ENCODE measurements at regions not wholly inside any gene's neighbourhood (a gene's known extent, or its start where the extent isn't known, plus 50 kb on each side); places are given as distances from the start of the nearest gene placed in this dataset.

DNA sequence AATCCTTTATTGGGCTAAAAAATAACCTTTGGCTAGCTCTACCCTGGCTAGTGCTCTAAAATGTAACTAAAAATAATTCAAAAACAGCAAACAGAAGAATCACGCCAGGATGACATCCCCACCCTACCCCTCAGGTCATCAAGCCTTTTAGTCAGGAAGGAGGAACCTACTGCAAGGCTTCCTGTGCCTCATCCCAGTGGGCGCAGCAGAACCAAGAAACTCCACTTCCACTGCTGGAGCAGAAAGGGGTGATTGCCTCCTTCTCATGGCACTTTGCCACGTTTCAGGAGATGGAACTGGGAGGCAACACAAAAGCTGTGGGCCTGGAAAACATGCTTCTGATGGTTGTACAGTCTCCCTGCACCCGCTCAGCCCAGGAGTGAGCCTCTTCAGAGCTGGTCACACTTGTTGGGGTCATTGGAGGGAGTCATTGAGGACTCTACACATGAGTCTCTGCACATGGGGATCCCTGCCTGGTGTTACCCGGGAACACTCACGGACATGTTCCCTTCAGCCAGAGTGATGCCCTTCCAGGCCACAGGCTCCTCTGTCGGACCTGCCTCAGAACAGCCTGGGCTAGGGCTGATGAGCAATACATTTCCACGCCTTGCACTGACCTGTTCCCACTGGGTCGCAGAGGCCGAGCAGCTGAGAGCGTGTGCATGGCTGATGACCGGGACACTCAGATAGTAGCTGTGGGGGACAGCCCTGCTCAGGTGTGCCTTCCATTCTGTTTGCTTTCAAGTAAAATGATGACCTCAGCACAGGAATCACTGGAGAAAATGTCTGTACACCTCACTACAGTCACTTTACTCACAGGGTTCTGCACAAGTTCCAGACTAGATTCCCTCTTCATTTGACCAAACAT is 355.3 kb downstream of the FGFR2 start:
- intact Hi-C loops (cut with micrococcal nuclease) = no loop called here
- no peak for DNase-seq
- ATAC-seq = no peak

DNA sequence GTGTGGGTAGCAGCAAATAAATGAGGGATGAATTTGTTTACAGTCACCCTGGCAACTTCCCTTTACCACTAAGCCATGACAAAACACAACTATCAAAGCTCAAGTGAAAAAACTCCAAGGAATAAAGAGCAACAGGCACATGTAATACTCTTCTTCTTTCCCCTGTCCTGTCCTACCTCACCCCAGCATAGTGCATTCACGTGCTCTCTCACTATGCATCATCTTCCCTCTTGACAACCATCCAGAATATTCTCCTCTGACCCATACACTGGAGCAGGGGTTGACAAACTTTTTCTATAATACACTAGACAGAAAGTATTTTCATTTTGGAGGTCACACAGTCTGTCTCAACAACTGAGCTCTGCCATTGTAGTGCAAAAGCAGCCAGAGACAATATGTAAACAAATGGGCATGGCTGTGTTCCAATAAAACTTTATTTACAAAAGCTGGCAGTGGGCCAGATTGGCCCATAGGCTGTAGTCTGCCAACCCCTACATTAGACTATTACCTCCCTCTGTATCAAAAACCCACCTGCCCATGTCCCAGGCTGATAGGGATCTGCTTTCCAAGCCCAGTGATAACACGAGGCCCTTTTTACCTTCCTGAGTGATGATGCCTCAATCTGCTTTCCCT is 354.5 kb downstream of the FGFR2 start:
- ATAC-seq = no peak
- intact Hi-C loops (cut with micrococcal nuclease) = no loop called here
- DNase-seq = no peak

DNA sequence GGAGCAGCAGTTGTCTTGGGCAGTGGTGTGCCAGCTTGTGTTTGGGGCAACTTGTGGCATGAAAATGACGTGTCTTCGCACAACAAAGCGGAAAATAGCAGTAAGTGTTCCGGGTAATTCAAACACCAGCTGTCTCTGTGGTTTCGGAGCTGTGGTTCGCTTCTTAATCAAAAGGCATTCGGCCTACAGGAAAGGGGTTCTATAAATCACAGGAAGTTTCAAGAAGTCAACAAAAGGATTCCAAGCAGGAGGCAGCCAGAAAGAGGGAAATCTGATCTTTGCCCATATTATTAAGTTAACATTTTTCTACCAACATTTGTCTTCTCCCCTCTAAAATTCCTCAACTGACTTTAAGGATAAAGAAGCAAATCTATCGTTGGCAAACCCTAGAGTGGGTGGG is 353.4 kb downstream of the FGFR2 start:
- no peak for ATAC-seq
- DNase-seq = no peak
- intact Hi-C loops (cut with micrococcal nuclease) = no loop called here

DNA sequence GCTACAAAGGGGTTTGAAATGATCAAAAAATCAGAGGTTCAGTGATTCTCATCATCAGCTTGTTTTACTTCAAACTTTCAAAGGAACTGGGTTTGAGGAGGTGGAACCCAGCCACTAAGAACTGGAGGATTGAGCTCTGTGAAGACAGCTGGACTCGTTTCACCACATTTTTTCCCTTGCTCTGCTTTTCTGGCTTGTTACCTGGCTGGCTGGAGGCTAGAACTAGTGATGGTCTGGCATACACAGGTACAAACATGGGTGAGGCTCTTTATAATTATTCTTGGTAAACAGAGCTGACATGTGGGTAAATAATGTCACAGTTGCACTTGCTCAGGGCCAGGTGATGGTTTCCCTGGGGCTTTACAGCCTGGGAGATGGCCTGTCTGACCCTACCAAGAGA is 352.5 kb downstream of the FGFR2 start:
- ATAC-seq = no peak
- intact Hi-C loops (cut with micrococcal nuclease) = no loop called here
- DNase-seq = no peak

DNA sequence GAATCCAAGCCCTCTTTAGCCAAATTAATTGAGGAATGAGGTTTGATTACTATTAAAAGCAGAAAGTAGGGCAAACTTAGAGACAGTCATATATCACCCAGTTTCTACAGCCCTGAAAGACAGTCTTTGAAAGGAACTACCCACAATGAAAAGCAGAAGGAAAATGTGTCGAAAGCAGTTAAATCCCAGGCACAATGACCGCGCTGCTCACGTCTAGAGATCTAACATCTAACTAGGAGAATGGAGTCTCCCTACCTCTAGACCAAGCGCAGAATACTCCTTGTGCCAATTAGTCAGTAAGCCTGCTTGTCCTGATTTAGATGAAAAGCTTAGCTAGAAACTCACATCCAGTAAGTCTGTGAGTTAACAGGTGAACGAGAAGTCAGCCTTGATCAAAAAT is 350.0 kb downstream of the FGFR2 start:
- ATAC-seq (no peak), DNase-seq (no peak)
- intact Hi-C loops (cut with micrococcal nuclease) = no loop called here

DNA sequence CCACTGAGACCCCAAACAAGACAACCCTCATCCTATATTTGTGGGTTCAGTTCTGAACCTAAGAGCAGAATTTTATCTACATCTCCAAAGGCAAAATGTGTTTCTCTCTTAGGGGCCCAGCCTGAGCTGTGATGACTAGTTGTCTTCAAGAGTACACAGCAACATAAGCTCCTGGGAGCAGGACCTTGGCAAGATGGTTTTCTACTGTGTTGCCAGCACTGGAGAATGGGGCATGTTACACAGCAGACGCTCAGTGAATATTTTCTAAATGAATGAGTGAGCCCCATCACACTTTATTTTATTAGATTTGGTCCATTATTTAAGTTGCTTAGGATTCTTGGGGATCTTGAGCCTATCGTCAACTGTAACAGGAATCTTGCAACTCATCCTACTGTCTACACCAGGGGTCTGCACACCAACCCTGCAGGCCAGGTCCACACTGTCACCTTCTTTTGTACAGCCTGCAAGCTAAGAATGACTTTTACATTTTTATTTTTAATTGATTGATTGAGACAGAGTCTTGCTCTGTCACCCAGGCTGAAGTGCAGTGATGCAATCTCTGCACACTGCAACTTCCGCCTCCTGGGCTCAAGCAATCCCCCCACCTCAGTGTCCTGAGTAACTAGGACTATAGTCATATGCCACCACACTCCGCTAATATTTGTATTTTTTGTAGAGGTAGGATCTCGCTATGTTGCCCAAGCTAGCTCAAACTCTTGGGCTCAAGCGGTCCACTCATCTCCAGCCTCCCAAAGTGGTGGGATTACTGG is 347.1 kb downstream of the FGFR2 start:
- intact Hi-C loops (cut with micrococcal nuclease) = no loop called here
- ATAC-seq (no peak), DNase-seq (no peak)

DNA sequence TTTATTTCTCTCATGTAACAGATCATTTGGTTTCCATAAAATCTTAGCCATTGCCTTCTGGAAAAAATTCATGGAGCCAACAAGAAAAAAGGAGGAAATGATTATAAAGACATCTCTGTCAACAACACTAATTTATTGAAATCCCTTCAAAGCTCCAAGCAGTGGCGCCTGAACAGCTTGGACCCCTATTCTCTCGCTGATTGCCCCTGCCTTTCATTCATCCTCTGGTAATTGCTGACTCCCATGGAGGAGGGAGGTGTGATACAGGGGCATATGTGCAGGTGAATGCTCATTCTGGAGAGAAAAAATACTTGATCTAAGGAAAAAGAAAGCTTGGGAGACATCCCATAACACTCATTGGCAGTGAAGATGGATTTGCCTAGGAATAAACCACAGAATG is 345.5 kb downstream of the FGFR2 start:
- DNase-seq (no peak), ATAC-seq (no peak)
- intact Hi-C loops (cut with micrococcal nuclease) = no loop called here

DNA sequence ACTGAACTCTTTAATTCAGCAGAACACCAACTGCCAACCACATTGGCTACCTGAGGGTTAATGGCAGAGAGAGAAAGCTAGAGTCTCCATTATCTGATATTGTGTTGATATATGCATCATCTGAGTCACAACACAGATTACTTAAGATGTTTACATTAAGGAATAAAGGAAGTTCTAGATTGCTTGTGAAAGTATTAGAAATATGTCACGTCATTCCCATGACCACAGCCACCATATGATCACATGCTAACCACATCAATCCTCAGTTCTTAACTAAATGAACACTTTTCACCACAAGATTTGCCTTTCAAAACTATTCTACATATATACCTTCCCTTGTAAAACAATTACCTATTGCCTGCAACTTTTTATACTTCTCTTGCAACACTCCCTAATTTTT is 337.9 kb downstream of the FGFR2 start:
- no peak for ATAC-seq
- no peak for DNase-seq
- intact Hi-C loops (cut with micrococcal nuclease) = no loop called here

DNA sequence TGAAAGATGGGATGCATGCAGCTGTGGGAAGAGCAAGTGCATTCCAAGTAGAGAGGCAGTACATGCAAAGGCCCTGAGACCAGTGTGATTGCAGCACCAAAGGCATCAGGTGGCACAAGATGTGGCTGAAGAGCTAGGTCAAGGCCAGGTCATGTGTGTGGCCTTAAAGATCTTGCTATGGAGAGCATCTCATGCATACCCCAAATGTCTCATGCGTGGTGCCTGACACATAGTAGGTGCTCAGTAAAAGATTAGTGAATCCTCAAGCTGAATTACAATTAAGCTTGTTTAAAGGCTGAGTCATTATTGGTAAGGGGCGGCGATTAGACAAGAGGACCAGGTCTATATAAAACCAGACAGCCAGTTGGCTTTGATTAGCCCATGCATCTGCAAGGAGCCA is 336.6 kb downstream of the FGFR2 start:
- no peak for ATAC-seq
- intact Hi-C loops (cut with micrococcal nuclease) = no loop called here
- no peak for DNase-seq

DNA sequence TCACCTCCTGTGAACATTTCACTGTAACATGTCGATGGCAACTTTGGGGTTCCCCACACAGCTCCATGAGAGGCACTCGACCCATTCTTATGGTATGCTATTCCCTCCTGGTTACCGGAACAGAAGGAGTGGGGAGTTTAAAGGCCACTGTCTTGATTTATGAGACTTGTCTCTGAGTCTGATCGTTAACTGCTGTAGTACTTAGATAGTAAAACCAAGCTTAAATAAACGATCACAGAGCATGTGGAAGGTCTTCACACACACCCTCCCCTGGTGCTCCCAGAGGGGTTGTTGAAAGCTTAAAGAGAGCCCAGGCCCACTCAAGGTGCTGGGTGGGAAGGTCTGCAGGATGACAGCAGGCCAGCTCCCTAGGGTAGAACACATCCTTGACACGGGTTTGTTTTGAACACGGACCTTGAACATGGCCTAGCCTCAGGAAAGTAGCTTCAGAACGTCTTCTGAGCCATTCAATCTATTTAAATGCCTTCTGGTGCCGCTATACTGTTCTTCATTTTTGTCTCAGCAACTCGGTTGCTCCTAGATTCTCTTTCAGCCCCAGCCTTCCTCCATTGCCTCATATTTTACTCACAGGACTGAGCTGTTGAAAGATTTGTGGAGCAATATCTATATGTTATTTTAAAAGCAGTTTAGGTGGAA is 335.3 kb downstream of the FGFR2 start:
- DNase-seq = no peak
- ATAC-seq = no peak
- intact Hi-C loops (cut with micrococcal nuclease) = no loop called here

DNA sequence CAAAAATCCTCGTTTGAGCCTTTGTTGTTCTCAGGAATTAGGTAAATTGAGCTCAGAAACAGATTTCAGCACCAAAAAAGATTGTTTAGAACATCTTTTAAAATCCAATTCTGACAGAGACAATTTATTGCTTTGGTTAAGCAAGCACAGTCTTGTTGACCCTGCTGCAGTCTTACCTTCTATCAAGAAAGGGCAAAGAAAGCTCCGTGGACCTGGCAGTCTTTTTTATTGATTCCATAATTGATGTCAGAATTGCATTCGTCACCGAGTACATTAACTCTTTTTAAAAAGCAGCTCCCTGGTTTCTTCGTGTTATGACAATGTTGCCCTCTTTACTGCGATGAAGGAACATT is 334.8 kb downstream of the FGFR2 start:
- DNase-seq (no peak), ATAC-seq (no peak)

DNA sequence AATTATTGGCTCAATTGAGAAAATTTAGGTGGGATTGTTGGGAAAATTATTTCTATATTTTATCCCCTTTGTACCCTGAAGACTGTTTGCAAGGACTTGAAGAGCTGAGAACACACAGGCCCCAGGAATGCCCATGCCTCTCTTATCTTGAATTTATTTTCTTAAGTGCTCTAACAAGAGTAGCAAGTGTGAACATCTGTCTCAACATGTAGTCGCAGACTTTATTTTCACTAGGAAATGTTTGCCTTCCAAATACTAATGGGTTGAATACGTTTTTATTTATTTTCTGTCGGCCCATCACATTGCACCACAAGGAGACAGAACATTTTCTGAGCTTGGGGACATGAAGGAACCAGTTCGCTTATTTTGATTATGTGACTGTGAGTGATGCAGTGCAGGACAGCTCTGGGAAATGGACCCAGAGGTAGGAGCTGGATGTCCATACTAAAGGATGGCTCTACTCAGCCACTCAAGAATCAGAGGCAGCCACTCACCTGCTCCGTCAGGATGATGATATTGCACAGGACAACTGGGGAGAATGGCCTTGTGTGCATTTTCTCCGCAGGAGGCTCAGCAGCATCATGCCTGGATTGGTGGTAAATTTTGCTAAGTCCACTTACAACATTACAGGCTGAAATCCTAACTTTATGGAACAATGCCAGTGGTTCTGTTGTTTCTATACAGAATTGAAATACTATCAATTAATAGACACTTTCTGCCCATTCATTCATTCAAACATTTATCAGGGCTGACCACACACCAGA is 332.7 kb downstream of the FGFR2 start:
- intact Hi-C loops (cut with micrococcal nuclease) = no loop called here
- no peak for DNase-seq
- no peak for ATAC-seq

More for the DNA sequence above, 334.8 kb downstream of the FGFR2 start:
- intact Hi-C loops (cut with micrococcal nuclease) = no loop called here

DNA sequence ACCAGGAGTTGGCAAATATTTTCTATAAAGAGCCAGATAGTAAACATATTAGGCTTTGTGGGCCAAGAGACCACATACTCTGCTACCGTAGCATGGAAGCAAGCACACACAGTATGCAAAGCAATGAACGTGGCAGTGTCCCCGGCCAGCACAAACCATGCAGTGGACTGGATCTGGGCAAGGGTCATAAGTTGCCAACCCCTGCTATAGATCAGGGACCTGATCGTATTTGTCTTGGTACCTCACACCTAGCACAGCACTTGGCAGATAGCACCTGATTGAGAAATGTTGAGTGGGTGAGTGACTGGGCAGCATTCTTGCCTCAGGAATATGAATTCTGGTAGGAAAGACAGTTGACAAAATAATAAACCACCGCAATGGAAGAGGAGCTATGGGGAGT is 331.9 kb downstream of the FGFR2 start:
- no peak for ATAC-seq
- intact Hi-C loops (cut with micrococcal nuclease) = no loop called here
- DNase-seq = no peak

DNA sequence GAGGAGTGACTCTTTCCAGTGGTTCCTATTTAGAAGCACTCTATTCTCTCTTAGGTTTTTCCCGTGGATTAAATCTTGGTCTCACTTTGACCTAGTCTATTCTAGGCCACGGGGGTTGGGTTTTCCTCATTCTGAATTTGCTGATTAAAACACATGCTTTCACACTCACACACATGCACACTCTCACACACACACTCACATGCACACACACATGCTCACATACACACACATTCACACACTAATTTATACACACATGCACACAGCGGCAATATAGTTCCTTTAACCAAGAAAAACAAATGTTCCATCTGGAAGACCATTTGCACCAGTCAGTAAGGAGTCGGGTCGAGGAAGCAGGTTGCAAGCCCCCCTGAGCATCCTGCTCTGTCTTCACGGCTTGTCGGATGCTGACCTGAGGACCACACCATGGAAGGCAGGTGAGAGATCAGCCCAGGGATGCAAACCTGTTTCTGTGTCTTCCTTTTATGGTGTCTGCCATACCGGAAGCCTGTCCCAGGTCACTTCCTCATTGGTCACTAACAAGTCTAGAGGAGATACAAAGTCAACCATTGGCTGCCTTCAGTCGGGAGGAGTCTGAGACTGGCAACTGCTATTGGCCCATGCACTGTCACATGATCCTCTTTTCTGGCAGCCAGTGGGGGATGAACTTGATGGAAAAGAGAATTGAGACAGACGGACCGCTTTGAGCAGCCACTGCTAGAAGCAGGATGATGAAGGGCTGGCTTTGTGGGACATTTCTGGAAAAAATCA is 330.8 kb downstream of the FGFR2 start:
- no peak for ATAC-seq
- DNase-seq = no peak
- intact Hi-C loops (cut with micrococcal nuclease) = no loop called here

DNA sequence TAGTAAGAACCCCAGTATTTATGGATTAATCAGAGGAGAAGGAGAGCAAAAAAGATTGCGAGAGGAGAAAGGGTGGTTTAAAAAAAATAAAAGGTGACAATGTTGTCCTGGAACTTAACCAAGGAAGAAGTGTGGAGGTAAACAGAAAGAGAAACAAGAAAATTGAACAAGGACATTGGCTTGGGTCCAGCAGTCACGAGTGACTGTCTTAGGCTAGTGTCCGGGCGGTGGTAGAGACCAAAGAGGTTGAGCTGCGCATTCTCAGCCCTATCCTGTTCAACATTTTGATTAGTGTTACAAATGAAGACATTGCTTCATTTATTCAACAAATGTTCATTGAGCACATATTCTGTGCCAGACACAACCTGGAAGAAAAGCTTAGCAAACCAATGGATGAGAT is 329.9 kb downstream of the FGFR2 start:
- intact Hi-C loops (cut with micrococcal nuclease) = no loop called here
- ATAC-seq (no peak), DNase-seq (no peak)

DNA sequence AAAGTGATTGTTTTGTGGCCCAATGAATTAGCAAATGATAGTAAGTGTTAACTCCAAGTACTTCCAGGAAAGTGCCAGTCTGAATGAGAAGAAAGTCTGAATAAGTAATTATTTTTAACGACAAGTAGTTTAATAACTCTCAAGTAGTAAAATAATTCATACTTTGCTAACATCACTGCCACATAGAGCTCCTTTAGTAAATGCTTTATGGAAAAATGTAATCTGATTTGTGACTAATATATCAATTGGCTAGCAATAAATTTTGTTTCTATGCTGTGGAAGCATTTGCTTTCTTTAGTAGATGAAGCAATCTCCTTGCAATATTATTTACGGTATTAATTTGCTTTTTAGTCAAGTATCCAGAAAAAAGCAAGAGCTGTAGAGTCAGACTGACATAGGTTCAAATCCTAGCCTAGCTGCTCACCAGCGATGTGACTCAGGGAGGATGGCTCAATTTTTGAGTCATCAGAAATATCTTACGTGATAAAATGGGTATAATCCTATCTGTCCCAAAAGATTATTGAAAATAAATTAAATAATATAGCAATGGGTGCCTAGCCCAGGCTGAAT is 329.3 kb downstream of the FGFR2 start:
- DNase-seq (no peak), ATAC-seq (no peak)
- intact Hi-C loops (cut with micrococcal nuclease) = no loop called here

DNA sequence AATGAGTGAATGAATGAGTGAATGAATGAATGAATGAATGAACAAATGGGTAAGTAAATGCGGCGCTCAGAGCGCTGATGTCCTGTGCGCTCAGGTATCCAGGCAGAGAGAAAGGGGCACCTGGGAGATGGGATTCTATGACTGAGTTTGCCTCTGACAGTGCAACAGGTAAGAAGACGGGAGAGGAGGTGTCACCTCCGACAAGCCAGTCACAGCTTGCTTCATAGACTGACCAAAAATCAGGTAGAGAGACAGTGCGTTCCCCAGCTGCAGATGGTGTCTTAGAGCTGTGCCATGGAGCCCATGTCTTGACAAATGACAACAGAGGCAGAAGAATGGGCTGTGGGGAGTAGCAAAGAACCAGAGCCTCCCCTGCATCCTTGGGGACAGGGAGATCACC is 327.3 kb downstream of the FGFR2 start:
- DNase-seq (no peak), ATAC-seq (no peak)
- intact Hi-C loops (cut with micrococcal nuclease) = no loop called here

DNA sequence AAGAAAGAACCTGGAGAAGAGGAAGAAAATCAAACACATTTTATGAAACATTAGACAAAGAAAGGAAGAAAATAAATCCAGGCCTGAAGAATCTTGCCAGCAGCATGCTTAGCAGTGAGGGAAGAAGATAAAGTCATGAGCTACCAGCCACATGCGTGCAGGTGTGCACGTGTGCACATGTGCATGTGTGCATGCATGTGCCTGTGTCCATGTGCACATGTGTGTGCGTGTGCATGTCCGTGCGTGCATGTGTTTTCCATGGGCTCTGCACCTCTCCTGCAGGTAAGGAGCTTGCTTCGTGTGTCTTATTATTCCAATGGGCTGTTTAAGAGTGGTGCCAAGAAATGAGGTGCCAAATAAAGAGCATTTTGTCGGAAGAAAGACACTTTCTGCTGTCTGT is 322.2 kb downstream of the FGFR2 start:
- DNase-seq (no peak), ATAC-seq (no peak)
- intact Hi-C loops (cut with micrococcal nuclease) = no loop called here
